DMS53 treated with DMSO at 0.1 percent for 48 hours (cell line): ENCODE measurements at regions not wholly inside any gene's neighbourhood (a gene's known extent, or its start where the extent isn't known, plus 50 kb on each side); places are given as distances from the start of the nearest gene placed in this dataset.
A peak's percentile ranks its signal among the peaks of the same experiment; 100 is the strongest.
"Not testable (repeated sequence)": the region's sequence is repeated elsewhere in the genome, so short reads cannot be mapped to it uniquely, and the experiment has no call there.

Source experiments
- DNase-seq: peaks from one replicate; lab custom pipeline; 2025; ENCODE audit not compliant: unreplicated experiment; lab: John Stamatoyannopoulos, UW

DNA sequence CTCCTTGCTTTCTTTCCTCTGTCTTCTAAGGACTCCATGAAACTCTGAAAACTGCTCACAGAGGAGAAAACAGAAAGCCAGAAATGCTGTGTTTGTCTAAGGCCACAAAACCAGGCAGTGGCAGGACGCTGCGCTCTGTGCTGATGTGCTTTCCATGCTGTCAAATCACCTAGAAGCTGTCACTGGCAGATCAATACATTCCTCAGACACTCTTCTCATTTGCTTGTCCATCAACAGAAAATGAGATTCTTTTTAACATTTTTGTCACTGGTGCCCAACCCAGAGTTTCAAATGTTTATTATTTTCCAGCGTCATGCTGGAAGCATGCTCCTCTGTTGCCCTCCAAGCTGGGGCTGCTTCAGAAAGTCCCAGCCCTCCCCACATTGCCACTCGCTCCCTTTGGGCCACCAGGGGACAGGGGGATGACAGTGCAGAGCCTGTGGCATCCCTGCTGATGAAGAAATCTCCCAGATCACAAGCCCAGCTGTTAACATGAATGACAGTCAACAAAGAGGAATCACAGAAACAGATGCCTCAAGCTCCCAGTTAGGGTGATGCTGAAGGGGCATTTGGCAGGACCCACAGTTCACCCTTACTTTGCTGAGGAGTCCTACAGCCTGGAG, 117.5 kb upstream of the MEIS1 start:
- no peak for DNase-seq

DNA sequence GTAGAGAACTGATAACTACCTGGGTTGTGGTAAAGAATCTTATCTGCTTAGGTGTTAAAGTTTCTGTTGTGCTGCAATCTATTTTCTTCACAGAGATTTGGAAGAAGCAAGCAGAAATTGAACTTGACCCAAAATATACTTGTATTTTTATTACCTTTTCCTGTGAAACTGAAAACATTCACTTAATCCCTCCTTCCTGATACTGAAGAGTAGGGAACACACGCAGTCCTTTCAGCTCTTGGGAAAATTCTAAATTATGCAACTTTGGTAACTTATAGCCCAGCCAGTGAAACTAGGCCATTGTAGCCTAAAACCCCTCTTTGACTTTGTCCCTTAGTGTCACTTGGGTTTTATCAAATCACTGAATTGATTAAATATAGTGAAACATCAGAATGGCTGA, 128.4 kb upstream of the MEIS1 start:
- no peak for DNase-seq

DNA sequence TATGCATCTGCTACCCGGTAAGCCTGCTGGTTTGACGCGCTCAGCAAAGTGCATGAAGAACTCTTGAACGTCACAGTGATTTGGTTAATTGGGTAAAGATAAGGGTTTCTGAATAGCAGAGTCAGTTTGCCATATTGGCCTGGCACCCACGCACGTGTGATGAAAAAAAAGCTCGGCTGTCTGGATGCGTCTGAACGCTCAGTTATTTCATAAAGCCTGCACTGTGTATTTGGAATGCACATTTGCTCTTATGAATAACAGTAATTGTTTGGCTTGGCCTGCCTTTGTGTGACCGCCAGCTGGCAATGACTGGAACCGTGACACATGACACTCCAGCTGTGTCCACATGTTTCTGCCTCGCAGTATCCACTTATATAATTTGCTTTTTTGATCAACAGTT, 129.2 kb upstream of the MEIS1 start:
- DNase-seq, result peak; percentile 85

DNA sequence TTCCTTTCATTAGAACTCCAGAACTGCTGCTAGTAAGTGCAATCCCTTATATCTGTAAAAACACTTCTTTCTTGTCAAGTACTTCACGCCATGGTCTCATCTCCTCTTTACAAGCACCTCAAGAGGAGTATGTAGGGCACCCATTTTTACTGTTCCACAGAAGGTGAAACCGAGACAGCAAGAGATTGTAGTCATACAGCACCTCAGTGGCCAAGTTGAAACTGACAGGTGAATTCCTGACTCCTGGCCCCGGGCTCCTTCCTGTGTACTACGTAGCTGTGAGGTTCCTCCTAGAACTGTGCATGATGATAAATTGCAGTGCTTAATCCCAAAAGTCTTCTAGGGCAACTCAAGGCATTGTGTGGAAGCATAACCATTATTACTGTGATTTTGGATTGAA, 131.5 kb upstream of the MEIS1 start:
- DNase-seq, result no peak

DNA sequence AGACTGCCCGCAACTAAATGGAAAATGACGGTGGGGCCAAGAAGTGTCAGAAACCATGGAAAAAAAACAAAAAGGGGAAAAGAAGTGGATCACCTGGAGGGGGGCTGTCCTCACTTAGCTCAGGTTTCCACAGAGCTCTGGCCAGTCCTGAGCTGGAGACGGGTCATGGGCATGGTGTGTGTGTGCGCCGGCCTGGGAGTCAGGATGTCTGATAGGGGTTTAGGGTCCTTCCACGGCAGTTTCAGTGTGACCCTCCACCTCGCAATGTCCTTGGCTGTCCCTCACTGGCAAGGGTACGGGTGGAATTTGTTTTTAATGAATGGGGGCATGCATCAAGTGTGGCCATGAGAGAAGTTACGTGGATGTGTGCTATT, 133.2 kb upstream of the MEIS1 start:
- no peak for DNase-seq

DNA sequence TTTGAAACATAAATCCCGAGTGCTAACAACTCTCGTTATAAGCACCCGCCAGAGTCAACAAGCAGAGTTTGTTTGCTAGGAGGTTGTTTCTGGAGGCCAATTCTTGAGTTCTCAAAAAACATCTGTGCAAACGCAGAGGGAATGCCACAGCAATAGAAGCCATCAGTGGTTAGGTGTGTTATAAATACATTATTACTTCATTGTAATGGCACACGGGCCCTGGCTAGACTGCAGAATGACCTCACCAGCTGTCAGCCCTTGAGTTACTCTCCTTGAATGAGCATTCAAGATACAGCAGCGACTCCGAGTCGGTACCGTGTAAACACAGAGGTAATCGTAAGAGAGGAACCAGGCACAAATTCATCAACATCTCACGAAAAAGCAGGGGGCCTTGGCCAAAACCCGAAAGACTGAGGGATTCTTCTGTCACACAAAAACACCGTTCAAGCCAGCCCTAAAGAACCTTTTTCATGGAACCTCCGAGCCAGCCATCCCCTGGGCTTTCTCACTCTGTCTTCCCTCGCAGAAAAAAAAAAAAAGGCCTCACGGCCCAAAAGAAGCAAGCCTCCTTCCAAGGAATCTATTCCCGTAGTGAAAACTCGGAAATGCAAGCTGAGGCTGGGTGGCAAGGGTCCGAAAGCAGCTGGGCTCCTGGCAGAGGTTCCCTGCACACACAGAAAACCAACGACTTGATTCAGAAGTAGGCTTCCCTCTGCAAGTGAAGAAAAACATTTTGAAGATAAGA, 133.7 kb upstream of the MEIS1 start:
- peak; percentile 45 for DNase-seq

DNA sequence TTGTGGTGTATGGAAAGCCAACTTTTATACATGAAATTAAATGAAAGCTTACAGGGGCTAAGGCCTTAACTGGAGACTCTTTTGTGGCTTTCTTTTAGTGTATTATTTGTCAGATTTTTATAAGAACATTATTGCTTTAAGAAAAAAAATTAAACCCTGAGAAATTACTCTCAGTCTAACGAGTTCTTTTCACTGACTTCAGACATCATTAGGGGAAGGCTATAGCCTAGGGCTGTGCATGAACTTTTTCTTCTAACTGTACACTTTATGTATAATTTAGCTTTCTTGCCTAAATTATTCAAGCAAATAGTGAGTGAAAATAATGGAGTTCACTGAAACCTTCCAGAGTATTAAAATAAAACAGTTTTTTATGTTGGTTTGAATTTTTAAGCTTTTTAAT, 151.1 kb upstream of the MEIS1 start:
- no peak for DNase-seq

DNA sequence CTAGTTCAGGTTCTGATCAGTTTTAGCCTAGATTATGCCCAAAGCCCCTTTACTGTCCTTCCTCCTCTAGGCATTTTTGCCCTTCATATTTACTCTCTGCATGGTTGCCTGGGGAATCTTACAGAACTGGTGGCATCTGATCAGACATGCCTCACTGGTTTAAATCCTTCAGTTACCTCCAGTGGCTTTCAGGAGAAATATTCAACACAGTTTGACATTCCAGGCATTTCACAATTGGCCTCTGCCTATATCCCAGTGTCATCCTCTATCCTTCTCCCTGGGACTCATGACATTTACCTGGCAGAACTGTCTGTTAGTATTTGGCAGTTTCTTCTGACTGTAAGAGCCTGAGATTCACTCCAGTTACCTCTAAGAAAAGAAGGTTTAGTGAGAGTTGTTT, 152.9 kb upstream of the MEIS1 start:
- DNase-seq, result no peak

DNA sequence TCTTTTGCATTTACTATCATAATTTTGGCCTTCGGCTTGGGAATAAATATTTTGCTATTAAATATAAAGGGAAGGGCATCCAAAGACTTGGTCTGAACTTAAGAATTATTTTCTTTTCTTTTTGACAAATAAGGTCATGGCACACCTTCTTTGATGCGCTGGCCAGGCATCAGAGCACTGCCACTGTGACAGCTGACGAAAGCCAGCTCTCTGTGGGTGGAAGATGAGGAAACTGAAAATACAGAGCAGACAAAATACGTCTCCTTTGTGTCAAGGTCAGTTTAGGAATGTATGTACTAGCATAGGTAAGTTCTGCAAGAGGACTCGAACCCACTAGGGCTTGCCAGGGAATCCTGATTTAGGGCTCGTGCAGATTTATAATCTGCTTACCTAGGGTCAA, 155.9 kb upstream of the MEIS1 start:
- DNase-seq, result no peak

DNA sequence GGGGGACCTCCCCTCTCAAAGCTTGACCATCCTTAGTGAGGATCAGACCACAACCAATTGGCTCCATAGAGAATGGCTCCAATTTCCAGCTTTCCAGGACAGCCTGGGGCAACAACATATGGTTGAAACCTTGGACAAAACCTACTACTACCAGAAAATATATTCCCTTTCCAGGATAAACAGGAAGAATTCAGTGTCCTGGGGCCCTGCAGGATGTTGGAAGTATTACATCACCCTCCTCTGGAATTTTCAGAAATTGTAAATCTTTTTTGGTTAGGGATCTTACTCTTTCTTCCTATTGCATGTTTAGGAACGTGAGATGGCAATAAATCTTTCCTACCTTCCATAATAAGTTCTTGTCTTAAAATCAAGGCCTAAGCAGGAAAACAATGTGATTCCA, 158.9 kb upstream of the MEIS1 start:
- DNase-seq, result no peak

DNA sequence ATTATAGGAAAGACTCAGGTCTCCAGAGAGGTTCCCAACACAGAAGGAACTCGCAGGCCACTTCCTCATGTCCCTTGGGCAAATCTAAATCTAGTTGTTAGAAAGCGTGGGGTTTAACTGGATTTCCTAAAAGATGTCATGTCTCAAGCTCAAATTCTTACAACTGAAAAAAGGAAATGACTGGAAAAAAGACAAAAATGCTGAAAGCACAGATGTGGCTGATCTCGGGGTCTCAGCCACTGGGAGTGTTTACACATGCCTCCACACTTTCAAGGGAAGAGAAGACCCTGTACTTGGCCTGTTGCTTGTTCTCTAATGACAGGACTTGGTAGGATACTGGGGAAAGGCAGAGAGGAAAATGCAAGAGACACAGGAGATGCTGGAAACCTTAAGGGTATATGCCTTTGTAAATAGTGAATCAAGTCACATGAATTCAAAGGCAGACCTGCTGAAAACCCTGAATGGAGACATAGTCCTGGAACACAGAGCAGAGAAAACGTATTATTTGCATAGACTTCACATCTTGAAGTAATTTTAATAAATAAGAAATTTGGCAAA, 160.9 kb upstream of the MEIS1 start:
- no peak for DNase-seq

DNA sequence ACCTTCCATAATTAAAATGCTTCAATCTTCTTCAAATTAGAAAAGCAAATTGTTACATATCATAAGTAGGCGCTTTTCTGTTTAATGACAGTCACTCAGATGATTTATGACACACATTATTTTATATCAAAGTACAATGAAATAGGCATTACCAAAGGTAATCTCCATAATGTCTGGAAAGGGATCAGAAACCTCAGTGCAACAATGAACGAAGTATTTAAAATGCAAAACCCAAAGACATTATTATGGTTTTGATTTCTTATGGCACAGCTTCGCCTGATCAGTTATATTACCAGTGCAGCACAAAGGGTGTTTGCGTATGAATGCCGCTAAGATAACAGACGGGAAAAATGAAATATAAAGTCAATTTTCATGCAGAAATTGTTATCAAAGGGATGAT, 162.2 kb upstream of the MEIS1 start:
- no peak for DNase-seq

DNA sequence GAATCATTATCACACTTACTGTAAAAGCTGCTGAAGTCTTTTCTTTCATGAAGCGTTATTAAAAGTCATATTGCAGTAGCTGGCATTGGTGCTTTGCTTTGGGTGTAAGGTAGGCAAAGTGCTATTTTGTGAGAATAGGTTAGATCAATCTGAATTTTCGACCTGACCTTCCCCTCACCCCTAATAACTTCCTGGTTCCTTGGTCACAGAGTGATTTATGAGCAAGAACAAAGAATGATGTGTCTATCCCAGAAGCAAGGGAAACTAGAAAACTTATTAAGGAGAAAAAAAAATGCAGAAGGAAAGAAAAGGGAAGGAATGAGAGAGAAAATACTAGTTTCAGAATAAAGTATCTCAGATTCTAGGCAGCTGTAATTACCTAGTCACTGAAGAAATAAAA, 163.1 kb upstream of the MEIS1 start:
- no peak for DNase-seq

DNA sequence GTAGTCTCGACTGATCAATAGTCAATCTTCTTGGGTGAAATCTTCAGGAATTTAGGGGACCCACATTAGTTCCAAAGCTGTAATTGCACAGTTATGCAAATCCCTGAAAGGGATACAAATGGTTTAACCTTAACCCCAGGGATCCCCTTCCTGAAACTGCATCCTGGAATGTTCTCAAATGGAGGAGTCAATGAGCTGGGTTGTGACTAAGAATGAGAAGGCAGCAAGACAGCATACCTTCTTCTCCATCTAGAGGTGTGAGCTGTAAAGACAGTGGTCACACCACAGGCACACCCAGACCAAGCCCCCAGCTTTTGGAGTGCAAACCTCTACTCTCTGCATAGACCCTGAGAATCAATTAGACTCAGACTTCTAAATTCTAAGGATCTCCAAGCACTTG, 164.7 kb upstream of the MEIS1 start:
- DNase-seq, result no peak

DNA sequence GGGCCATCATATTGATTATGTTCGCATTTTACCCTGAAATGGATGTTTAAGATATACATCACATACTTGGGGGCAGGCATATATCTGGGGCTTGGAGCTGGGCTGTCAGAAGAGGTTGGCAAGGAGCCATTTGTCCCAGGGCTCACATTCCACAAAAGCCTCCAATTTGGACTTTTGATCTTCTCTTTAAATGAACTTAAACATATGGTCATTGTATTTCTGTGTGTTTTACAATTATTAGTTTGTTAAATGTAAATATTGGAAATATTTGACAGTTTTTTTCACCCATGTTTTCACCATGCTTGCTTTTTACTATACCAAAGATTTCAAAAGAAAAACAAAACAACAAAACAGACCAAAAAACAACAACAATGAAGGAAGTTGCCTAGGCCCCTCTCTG, 165.8 kb upstream of the MEIS1 start:
- DNase-seq, result no peak

DNA sequence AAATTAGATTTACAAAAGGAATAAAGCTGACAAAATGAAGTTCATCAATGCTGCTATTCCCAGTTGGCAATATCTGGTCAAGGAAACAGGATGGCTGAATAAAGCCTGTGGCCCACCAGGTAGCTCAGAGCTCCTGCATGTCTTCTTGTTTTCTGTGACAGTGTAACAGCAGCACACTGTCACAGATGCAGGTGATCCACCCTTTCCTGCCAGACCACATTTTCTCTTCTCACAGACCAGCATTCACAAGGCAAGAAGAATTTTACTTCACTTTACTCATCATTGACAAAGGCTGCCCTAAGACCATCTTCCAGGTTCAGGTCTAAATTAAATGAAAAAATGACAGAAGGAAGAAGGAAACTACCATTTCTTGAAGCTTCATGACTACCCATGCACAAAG, 166.2 kb upstream of the MEIS1 start:
- no peak for DNase-seq

DNA sequence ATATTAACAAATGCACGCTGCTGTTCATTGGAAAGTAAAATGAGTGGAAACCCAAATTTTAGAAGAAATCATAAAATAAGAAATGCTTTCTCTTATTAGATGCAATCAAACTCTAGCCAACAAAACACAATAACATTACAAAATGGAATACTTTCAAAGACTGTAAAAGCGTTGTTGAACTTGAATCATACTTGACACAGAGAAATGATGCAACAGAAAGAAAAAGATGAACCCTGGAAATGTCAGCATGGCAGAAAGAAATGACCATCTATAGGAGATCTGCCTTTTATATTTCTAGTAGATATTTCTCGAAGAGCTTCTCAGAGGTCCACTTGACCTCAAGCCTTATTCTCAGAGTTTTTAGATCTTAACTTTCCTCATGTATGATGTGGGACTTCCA, 170.6 kb upstream of the MEIS1 start:
- DNase-seq, result no peak

DNA sequence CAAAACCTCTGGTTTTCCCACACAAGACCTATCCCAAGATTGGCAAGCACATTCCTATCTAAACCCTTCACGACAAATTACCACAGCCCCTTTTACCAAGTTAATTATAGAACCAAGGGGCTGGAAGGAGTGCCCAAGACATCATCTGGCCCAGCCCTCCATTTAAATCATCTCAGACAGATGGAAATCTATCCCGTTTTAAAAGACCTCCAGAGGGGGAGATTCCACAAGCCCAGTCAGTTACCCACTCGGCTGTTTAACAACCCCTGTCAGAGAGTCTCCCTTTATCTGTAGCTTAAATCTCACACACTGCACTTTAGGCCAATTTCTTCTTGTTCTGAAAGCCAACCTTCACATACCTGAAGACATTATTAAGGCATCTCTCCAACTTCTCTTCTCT, 179.1 kb upstream of the MEIS1 start:
- DNase-seq, result no peak

DNA sequence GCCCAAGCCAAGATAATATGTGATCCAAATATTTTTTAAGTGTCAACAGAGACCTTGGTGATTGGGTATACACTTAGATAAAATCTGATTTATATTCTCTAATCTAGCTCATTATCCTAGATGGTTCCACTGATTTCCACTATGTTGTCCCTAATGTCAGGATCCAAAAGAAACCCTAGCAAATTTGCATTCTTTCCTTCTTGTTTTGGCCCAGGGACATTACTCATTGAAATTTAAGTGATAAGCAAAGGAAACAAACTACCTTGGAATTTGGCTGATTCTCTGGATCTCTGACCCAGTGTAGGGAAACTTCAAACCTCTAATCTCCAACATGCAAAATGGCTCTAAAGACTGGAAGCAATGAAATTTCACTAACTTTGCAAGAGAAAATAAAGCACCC, 179.8 kb upstream of the MEIS1 start:
- DNase-seq, result no peak

DNA sequence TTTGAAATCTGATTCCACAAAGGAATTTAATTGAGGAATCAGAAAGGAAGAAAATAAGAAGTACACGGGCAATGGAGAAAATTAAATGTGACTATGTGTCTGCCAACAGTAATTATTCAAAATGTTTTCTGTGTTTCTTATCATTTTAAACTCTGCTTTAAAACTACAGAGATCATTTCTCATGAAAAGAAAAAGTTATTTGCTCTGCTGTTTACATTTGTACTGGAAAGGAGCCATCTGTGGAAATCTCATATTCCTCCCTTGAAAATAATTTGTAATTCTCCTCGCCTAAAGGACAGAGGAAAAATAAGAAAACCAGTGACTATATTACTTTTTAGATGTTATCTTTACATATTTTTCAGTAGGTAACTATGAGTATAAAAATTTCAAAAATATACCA, 181.9 kb upstream of the MEIS1 start:
- DNase-seq, result no peak

DNA sequence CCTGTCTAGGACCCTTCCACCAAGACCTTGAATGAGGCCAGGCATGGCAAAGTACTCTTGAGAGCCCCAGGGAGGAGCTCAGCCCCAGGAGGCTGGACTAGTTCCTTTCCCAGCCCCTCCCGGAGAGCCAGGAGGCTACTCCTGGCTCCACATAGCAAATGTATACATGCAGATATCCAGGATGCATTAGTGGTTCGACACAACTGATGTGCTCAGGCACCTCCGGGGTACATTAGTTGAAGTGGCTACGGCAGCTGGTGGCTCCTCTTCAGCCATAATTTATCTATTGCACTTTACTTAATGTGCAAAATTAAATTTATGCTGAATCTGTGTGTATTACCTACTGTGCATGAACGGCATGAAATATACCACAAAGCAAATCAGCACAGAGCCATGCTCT, 182.8 kb upstream of the MEIS1 start:
- DNase-seq, result no peak

DNA sequence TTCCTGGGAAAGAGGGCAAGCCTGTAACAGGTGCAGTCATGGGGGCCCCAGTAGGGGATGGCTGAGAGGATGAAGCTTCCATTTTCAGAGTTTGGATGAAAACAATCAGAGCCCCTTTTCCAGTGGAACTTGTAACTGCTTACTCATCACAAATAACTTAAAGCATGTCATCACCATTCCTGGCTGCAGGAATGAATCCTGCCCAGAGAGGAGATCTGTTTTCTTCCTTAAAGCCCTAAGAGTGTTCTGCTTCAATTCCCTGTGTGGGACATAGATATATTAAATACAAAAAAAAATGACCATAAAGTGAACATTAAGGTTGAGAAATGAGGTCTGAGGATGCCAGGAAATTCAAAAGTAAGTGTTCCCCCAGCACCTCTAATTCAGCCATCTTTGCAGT, 183.4 kb upstream of the MEIS1 start:
- DNase-seq, result no peak

DNA sequence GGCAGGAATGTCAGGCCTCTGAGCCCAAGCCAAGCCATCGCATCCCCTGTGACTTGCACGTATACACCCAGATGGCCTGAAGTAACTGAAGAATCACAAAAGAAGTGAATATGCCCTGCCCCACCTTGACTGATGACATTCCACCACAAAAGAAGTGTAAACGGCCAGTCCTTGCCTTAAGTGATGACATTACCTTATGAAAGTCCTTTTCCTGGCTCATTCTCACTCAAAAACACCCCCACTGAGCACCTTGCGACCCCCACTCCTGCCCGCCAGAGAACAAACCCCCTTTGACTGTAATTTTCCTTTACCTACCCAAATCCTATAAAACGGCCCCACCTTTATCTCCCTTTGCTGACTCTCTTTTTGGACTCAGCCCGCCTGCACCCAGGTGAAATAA, 185.8 kb upstream of the MEIS1 start:
- not testable (repeated sequence) for DNase-seq
